ENCODE measurements at regions not wholly inside any gene's neighbourhood (a gene's known extent, or its start where the extent isn't known, plus 50 kb on each side); places are given as distances from the start of the nearest gene placed in this dataset.

GRCh38 chr9:7691909-7692308, 107.7 kb downstream of the DMAC1 start:
- TF ChIP-seq POLR2A (IDR thresholded peaks at IDR 0.05) = no peak
- no peak for TF ChIP-seq POLR2AphosphoS5 (IDR thresholded peaks at IDR 0.05)
